PFSK-1 (cell line): ENCODE measurements at regions not wholly inside any gene's neighbourhood (a gene's known extent, or its start where the extent isn't known, plus 50 kb on each side); places are given as distances from the start of the nearest gene placed in this dataset.

Experiments used
- POLR2AphosphoS5 ChIP-seq: IDR thresholded peaks from 2 replicates; pipeline ENCODE4 v1.6.1; 2012; ENCODE audit warnings: low read depth, mild to moderate bottlenecking, control low read depth, low read length, moderate library complexity
- REST ChIP-seq, 2 experiments: IDR thresholded peaks; 2 replicates each; pipeline versions ENCODE4 v1.6.1 to v1.8.0; 2011 to 2012; ENCODE audit warnings: low read depth in 2 of 2, low read length in 2 of 2, control low read depth in 1 of 2, inconsistent platforms in 1 of 2, mild to moderate bottlenecking in 1 of 2, moderate library complexity in 1 of 2; ENCODE audit not compliant: insufficient read depth in 1 of 2
- TAF1 ChIP-seq: IDR thresholded peaks from 2 replicates; pipeline ENCODE4 v1.6.1; 2012; ENCODE audit warnings: low read length, control low read depth, borderline replicate concordance; ENCODE audit not compliant: insufficient read depth

- TF ChIP-seq TAF1 (no peak), REST (IDR thresholded peaks at IDR 0.05; ENCODE audit: insufficient read depth in 1 of 2, low read depth in 2 of 2, low read length in 2 of 2) (no peak), POLR2AphosphoS5 (no peak)
Observed at GRCh38 chr1:218591966-218592365, 246.8 kb downstream of the TGFB2 start.
